Neural cell (in vitro differentiated cells): ENCODE measurements at regions not wholly inside any gene's neighbourhood (a gene's known extent, or its start where the extent isn't known, plus 50 kb on each side); places are given as distances from the start of the nearest gene placed in this dataset.

Experiments used
- EZH2 ChIP-seq: fragments of 200-600, 300-800 bp; shearing (Covaris generic), sonication (generic); IDR thresholded peaks from 2 replicates; pipeline ENCODE4 v1.6.1; 2014; ENCODE audit warnings: antibody characterized with exemption, low read length, borderline replicate concordance, mild to moderate bottlenecking; ENCODE audit not compliant: insufficient read depth, poor library complexity, severe bottlenecking
- MXI1 ChIP-seq: fragments of 450-650 bp; conservative IDR thresholded peaks from 2 replicates; pipeline ENCODE4 v1.6.1; 2014; ENCODE audit warnings: antibody characterized with exemption, mild to moderate bottlenecking; ENCODE audit not compliant: poor library complexity, severe bottlenecking
- TF ChIP-seq, protein P1 (sequence below): fragments of 450-650 bp; IDR thresholded peaks from 2 replicates; pipeline ENCODE4 v1.5.1; 2014; ENCODE audit warnings: antibody characterized with exemption, mild to moderate bottlenecking, moderate library complexity; ENCODE audit not compliant: poor library complexity, severe bottlenecking
- TF ChIP-seq, protein P2 (sequence below): IDR thresholded peaks from 2 replicates; pipeline ENCODE4 v1.6.1; 2012; ENCODE audit warnings: borderline replicate concordance

DNA sequence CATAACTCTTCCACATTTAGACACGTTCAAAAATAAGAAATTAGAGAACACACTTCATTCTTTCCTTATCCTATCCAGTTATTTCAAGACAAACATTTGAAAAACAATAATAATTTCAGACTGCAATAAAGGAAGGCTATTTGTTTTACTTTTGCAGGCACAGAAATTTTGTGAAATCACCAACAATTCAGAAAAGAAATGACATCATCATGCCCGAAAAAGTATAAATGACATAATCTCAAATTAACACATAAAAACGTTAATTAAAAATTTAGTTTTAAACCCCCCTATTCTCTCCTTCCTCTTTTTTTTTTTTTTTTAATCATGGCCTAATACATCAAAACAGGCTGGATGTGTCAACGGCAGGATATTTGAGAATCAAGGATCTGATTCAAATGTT lies 468.4 kb upstream of the RBFOX1 start:
- TF ChIP-seq, protein P1, sequence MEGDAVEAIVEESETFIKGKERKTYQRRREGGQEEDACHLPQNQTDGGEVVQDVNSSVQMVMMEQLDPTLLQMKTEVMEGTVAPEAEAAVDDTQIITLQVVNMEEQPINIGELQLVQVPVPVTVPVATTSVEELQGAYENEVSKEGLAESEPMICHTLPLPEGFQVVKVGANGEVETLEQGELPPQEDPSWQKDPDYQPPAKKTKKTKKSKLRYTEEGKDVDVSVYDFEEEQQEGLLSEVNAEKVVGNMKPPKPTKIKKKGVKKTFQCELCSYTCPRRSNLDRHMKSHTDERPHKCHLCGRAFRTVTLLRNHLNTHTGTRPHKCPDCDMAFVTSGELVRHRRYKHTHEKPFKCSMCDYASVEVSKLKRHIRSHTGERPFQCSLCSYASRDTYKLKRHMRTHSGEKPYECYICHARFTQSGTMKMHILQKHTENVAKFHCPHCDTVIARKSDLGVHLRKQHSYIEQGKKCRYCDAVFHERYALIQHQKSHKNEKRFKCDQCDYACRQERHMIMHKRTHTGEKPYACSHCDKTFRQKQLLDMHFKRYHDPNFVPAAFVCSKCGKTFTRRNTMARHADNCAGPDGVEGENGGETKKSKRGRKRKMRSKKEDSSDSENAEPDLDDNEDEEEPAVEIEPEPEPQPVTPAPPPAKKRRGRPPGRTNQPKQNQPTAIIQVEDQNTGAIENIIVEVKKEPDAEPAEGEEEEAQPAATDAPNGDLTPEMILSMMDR, result no peak
- TF ChIP-seq EZH2 (no peak), MXI1 (no peak)
- TF ChIP-seq, protein P2, sequence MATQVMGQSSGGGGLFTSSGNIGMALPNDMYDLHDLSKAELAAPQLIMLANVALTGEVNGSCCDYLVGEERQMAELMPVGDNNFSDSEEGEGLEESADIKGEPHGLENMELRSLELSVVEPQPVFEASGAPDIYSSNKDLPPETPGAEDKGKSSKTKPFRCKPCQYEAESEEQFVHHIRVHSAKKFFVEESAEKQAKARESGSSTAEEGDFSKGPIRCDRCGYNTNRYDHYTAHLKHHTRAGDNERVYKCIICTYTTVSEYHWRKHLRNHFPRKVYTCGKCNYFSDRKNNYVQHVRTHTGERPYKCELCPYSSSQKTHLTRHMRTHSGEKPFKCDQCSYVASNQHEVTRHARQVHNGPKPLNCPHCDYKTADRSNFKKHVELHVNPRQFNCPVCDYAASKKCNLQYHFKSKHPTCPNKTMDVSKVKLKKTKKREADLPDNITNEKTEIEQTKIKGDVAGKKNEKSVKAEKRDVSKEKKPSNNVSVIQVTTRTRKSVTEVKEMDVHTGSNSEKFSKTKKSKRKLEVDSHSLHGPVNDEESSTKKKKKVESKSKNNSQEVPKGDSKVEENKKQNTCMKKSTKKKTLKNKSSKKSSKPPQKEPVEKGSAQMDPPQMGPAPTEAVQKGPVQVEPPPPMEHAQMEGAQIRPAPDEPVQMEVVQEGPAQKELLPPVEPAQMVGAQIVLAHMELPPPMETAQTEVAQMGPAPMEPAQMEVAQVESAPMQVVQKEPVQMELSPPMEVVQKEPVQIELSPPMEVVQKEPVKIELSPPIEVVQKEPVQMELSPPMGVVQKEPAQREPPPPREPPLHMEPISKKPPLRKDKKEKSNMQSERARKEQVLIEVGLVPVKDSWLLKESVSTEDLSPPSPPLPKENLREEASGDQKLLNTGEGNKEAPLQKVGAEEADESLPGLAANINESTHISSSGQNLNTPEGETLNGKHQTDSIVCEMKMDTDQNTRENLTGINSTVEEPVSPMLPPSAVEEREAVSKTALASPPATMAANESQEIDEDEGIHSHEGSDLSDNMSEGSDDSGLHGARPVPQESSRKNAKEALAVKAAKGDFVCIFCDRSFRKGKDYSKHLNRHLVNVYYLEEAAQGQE, result no peak
